WERI-Rb-1 (cell line): ENCODE measurements at regions not wholly inside any gene's neighbourhood (a gene's known extent, or its start where the extent isn't known, plus 50 kb on each side); places are given as distances from the start of the nearest gene placed in this dataset.
"Not testable (repeated sequence)": the region's sequence is repeated elsewhere in the genome, so short reads cannot be mapped to it uniquely, and the experiment has no call there.

Source experiments
- DNase-seq: peaks from one replicate; pipeline ENCODE4 v3.0.0-alpha.2; 2020
- H3K27ac ChIP-seq: fragments of 250-450 bp; sonication (Bioruptor Pico); 2 replicates; pipeline ENCODE4 v1.5.1; 2020; ENCODE audit warnings: mild to moderate bottlenecking, moderate library complexity
- H3K27me3 ChIP-seq: fragments of 250-450 bp; sonication (Bioruptor Pico); 2 replicates; pipeline ENCODE4 v1.5.1; 2021; ENCODE audit warnings: mild to moderate bottlenecking, low read depth, moderate library complexity; ENCODE audit not compliant: insufficient read depth, severe bottlenecking
- H3K36me3 ChIP-seq: fragments of 250-450 bp; sonication (Bioruptor Pico); 2 replicates; pipeline ENCODE4 v1.5.1; 2020; ENCODE audit warnings: mild to moderate bottlenecking, moderate library complexity
- H3K4me3 ChIP-seq: 2 replicates; pipeline ENCODE4 v1.5.1; 2011; ENCODE audit warnings: low read depth, mild to moderate bottlenecking, control low read depth, low read length
- H3K9me3 ChIP-seq: fragments of 250-450 bp; sonication (Bioruptor Pico); 2 replicates; pipeline ENCODE4 v1.5.1; 2021; ENCODE audit warnings: mild to moderate bottlenecking, moderate library complexity; ENCODE audit not compliant: severe bottlenecking
- CTCF ChIP-seq: IDR thresholded peaks from 2 replicates; pipeline ENCODE4 v1.5.1; 2011; ENCODE audit warnings: low read depth, mild to moderate bottlenecking, control low read depth, inconsistent platforms, low read length

GRCh38 chr20:19840111-19840710, 82.2 kb downstream of the RIN2 start:
- TF ChIP-seq CTCF: no peak
- no peak overlapping the region for H3K27ac ChIP-seq
- H3K4me3 ChIP-seq: no peak overlapping the region
- no peaks in the 10 kb centered on the region for H3K36me3 ChIP-seq
- no peak for DNase-seq
- no peaks in the 10 kb centered on the region for H3K9me3 ChIP-seq
- H3K27me3 ChIP-seq: no peaks in the 10 kb centered on the region

- no peak overlapping the region for H3K4me3 ChIP-seq
- DNase-seq: no peak
- no peak for TF ChIP-seq CTCF
- no peaks in the 10 kb centered on the region for H3K27me3 ChIP-seq
- no peak overlapping the region for H3K27ac ChIP-seq
- H3K36me3 ChIP-seq: no peaks in the 10 kb centered on the region
- H3K9me3 ChIP-seq: no peaks in the 10 kb centered on the region
Observed at GRCh38 chr20:19841740-19842139, 83.7 kb downstream of the RIN2 start.

- DNase-seq, H3K36me3 ChIP-seq, H3K9me3 ChIP-seq, H3K27ac ChIP-seq, H3K4me3 ChIP-seq, H3K27me3 ChIP-seq: not testable (repeated sequence)
Observed at GRCh38 chr20:19844850-19845249, 86.8 kb downstream of the RIN2 start.

GRCh38 chr20:19847383-19847782, 89.3 kb downstream of the RIN2 start:
- no peak for TF ChIP-seq CTCF
- Histone ChIP-seq H3K36me3 (no peaks in the 10 kb centered on the region), H3K27ac (no peak overlapping the region), H3K4me3 (no peak overlapping the region), H3K9me3 (no peaks in the 10 kb centered on the region), H3K27me3 (no peaks in the 10 kb centered on the region)
- no peak for DNase-seq

- no peaks in the 10 kb centered on the region for H3K36me3 ChIP-seq
- no peak for DNase-seq
- H3K4me3 ChIP-seq: no peak overlapping the region
- H3K27ac ChIP-seq: no peak overlapping the region
- TF ChIP-seq CTCF: no peak
- no peaks in the 10 kb centered on the region for H3K9me3 ChIP-seq
- no peaks in the 10 kb centered on the region for H3K27me3 ChIP-seq
Observed at GRCh38 chr20:19849341-19850197, 91.5 kb downstream of the RIN2 start.

- Histone ChIP-seq H3K4me3 (no peak overlapping the region), H3K36me3 (no peaks in the 10 kb centered on the region), H3K9me3 (no peaks in the 10 kb centered on the region), H3K27me3 (no peaks in the 10 kb centered on the region), H3K27ac (no peak overlapping the region)
- no peak for TF ChIP-seq CTCF
- no peak for DNase-seq
Observed at GRCh38 chr20:19850198-19850533, 92.1 kb downstream of the RIN2 start.
